22Rv1 (cell line): ENCODE measurements at regions not wholly inside any gene's neighbourhood (a gene's known extent, or its start where the extent isn't known, plus 50 kb on each side); places are given as distances from the start of the nearest gene placed in this dataset.

Experiments used
- ZFX ChIP-seq: fragments of 450-650 bp; IDR thresholded peaks from 2 replicates; pipeline ENCODE4 v1.6.1; 2017; ENCODE audit warnings: antibody characterized with exemption, borderline replicate concordance
- TF ChIP-seq, protein P1 (sequence below): fragments of 450-650 bp; IDR thresholded peaks from 2 replicates; pipeline ENCODE4 v1.5.1; 2017; ENCODE audit warnings: mild to moderate bottlenecking

DNA sequence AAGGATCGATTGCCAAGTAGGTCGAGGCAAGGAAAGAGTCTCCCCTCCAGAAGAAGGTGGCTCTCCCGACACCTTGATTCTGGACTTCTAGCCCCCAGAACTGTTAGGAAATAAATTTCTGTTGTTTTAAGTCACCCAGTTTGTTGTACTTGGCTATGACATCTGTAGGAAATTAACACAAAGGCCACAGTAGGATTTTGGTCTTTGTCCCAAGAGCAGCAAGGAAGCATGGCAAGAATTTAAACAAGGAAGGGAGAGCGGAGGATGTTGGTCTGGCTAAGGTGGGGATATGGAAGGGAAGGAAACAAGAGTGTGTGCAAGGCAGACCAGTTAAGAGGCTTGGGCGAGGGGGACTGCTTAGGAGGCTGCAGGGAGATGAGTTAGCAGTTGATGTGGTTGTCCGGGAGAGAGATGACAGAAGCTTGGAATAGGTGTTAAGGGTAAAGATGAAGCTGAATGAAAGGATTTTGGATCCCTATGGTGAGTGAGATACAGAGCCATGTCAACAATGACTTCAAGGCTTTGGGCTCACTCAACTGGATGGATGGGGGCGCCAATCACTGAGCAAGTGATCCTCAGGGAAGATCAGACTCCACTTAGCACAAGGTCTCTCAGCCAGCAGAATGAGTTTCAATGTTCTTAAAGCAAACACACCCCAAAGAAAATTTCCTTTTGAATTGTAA lies 140.5 kb upstream of the ZNF217 start:
- TF ChIP-seq, protein P1, sequence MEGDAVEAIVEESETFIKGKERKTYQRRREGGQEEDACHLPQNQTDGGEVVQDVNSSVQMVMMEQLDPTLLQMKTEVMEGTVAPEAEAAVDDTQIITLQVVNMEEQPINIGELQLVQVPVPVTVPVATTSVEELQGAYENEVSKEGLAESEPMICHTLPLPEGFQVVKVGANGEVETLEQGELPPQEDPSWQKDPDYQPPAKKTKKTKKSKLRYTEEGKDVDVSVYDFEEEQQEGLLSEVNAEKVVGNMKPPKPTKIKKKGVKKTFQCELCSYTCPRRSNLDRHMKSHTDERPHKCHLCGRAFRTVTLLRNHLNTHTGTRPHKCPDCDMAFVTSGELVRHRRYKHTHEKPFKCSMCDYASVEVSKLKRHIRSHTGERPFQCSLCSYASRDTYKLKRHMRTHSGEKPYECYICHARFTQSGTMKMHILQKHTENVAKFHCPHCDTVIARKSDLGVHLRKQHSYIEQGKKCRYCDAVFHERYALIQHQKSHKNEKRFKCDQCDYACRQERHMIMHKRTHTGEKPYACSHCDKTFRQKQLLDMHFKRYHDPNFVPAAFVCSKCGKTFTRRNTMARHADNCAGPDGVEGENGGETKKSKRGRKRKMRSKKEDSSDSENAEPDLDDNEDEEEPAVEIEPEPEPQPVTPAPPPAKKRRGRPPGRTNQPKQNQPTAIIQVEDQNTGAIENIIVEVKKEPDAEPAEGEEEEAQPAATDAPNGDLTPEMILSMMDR = no peak
- TF ChIP-seq ZFX = no peak
